HG02798 (cell line): ENCODE measurements at regions not wholly inside any gene's neighbourhood (a gene's known extent, or its start where the extent isn't known, plus 50 kb on each side); places are given as distances from the start of the nearest gene placed in this dataset.

Experiments used
- ATAC-seq: cut with Tn5 transposase; IDR thresholded peaks from one replicate; pipeline ENCODE4 v1.9.1; 2021; ENCODE audit warnings: mild to moderate bottlenecking; ENCODE audit not compliant: unreplicated experiment, poor library complexity

GRCh38 chr12:93146970-93147369 lies 217.9 kb upstream of the EEA1 start:
- no peak for ATAC-seq

DNA sequence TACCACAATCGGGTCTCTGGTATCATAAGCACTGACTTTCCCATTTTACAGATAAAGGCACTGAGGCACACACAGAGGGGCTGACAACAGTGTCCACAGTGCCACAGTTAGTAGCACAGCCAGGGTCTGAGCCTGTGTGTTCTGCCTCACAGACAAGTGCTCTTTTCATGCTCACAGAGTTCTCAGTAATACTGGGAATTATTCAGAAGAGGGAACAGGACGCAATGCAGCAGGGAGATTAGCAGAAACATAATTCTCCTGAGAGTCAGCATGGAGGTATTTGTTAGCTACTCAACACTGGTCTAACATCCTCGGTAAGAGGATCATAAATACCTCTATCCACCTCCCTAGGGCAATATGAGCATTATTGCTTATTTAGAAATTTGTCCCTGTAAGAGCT lies 219.3 kb upstream of the EEA1 start:
- no peak for ATAC-seq

GRCh38 chr12:93149229-93149628 lies 220.1 kb upstream of the EEA1 start:
- ATAC-seq, result no peak

GRCh38 chr12:93151079-93151762 lies 222.1 kb upstream of the EEA1 start:
- ATAC-seq, result no peak

- ATAC-seq, result no peak
Observed at GRCh38 chr12:93152617-93153016, 223.5 kb upstream of the EEA1 start.

DNA sequence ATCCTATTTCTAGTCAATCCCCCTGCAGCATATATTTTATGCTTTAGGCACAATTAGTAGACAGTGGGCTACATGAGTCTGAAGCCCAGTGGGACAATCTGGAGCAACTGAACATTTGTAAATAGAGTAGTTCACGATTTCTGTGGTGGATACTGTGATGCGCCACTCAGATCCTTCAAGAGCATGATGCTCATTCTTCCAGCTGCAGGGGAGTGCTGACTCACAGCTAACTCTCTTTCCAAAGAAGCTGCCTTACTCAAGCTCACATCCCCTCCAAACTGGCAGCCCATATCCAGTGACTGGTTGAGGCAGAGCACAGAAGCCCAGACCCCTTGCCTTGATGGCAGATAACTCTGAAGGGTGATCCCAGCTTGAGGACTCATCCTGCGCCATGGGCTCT lies 224.2 kb upstream of the EEA1 start:
- ATAC-seq, result no peak

GRCh38 chr12:93154096-93154728 lies 223.5 kb upstream of the NUDT4 start:
- ATAC-seq, result no peak

DNA sequence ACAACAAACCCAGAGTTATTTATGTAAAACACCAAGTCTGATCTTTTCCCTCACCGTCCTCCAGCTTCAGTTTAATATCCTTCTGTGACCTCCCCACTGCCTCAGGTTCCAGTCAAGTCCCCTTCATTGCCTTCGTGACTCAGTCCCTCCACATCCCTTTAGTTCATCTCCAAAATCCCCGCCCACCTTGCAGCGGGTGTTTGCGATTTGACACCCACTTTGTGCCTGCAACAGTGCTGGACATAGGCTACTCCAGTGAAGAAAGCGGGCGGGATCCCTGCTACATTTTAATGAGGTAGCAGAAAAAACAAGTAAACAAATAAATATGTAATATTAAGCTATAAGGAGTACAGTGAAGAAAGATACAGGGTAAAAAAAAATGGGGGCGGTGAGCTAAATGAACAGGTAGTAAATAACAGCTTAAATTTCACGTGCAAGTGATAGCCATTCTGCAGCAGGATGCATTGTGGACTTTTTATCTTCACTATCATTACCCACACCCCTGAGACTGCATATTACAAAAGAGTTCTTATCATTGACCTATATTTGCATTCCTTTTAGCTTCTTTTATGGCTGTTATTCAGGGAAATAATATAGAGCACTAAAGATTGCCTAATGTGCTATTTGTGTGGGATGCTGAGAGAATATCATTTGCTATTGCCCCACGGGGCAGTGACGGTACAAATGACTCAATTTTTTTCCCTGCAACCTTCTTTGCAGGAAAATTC lies 222.8 kb upstream of the NUDT4 start:
- ATAC-seq, result no peak

DNA sequence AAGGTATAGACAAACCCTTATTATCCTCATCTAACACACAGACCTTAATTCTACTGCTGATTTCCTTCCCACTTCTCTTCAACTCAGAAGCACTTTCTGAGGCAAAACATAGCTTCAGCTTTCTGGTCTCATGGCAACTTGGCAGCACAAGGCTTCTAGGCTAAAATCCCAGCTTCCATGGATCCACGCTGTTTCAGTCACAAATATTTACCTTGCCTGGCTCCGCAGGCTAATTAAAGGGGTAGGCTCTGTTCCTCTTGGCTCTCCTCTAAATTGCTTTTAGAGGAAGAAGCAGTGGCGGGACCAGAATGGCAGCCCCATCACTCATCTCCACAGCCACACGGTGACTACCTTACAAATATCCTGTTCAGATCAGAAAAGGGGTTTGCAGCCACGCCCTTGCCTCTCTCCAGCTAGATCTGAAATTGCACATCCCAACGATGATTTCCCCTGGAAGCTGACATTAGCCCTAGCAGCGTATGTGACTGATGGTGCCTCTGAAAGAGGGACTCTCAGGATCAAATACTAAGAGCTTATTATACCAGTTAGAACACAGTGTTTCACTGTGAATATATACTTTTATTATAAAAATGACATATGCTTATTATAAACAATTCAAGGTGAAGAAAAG lies 221.5 kb upstream of the NUDT4 start:
- ATAC-seq, result no peak

- no peak for ATAC-seq
Observed at GRCh38 chr12:93157279-93157678, 220.4 kb upstream of the NUDT4 start.

- no peak for ATAC-seq
Observed at GRCh38 chr12:93158065-93158843, 219.5 kb upstream of the NUDT4 start.

GRCh38 chr12:93163260-93164036 lies 214.3 kb upstream of the NUDT4 start:
- no peak for ATAC-seq

DNA sequence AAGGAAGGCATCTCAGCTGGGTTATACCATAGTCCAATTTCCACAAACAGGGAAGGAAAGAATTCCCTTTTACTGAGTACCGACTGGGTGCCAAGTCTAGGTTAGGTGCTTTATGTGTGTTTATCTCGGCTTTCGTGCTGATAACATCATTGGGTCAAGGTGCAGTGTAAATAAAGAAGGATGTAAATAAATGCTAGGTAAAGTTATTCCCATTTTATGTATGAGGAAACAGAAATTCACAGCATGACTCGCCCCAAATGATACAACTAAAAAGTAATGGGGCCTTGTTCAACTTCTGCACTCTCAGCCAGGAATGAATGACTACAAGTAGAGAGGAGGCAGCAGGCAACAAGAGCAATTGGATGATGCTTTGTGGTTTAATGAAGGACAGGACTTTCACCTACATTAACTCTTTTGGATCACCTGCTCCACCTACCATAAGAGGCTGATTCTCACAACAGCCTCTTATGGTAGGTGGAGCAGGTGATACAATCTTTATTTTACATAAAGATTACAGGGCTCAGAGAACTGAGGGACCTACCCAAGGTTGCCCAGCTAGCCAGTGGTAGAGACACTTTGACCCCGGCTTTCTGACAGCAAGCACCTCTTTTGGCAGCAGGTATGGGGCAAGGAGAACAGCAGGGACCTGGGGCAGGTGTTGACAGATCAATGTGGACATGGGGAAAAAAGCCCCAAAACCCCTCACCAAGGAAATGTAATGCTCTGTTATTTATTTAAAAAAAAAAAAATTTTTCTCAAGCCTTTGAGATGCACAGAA lies 213.4 kb upstream of the NUDT4 start:
- ATAC-seq, result no peak

DNA sequence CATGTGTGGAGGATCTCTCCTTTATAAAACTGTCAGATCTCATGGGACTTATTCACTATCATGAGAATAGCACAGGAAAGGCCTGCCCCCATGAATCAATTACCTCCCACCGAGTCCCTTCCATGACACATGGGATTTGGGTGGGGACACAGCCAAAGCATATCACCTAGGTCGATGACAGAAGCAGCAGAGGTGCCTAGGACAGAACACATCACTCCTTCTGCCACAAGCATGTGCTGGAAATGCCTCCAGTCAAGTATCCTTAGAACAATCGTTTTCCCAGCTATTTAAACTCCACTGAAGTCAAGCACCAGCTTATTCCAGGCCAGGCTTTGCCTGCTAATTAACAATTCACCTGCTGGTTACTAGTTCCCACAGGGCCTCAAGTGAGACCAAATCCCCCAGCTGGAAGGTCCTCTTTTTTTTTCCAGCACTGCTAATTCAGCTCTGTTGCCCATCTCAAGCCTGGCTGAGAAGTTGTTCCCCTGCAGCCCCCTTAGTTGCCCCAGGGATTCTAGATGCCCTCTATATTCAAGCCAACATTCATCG lies 212.3 kb upstream of the NUDT4 start:
- ATAC-seq, result no peak

DNA sequence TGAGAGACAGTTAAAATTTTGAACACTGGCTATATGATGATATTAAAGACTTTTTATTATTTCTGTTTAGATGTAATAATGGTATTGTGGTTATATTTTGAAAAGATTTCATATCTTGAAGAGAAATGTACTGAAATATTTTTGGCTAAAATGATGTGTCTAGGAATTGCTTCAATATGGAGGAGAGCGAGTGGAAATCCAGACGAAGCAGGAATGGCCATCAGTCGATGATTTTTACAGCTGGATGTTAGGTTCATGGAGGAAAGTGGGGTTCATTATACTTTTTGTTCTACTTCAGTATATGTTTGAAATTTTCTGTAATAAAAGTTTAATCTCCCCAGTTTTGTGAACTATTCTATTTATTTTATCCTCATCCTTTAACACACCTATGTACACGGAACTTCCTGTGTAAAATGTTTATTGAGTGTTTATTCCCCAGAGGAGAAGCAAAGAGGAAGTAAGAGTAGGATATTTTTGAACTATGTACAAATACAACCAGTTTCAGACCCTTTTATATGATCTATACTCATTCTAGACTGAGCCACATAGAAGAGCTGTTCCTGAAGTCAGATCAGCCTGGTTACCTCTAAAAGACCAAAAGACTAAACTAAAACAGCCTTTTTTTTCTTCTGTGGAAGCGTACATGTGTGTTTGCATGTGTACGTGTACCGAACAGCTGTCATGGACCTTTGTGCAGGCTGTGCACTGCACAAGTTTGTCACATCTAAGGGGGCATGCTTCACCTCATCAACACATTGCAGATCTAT lies 211.0 kb upstream of the NUDT4 start:
- ATAC-seq, result peak; percentile 75

GRCh38 chr12:93167331-93167730 lies 210.4 kb upstream of the NUDT4 start:
- no peak for ATAC-seq

- ATAC-seq, result peak; percentile 67
Observed at GRCh38 chr12:93167841-93168492, 209.8 kb upstream of the NUDT4 start.
